Fibroblast of the aortic adventitia (primary cell): ENCODE measurements at regions not wholly inside any gene's neighbourhood (a gene's known extent, or its start where the extent isn't known, plus 50 kb on each side); places are given as distances from the start of the nearest gene placed in this dataset.
"Not testable (repeated sequence)": the region's sequence is repeated elsewhere in the genome, so short reads cannot be mapped to it uniquely, and the experiment has no call there.

ENCODE experiments used
- DNase-seq: peaks from one replicate; pipeline ENCODE4 v3.0.0-alpha.2; 2010; ENCODE audit warnings: low read depth
- H3K4me3 ChIP-seq: 2 replicates; pipeline ENCODE4 v1.5.1; 2011; ENCODE audit warnings: low read depth, mild to moderate bottlenecking, control low read depth, low read length, moderate library complexity
- TF ChIP-seq, protein P1 (sequence below): IDR thresholded peaks from 2 replicates; pipeline ENCODE4 v1.5.1; 2011; ENCODE audit warnings: mild to moderate bottlenecking, low read length, control low read depth, inconsistent platforms; ENCODE audit not compliant: insufficient read depth

DNA sequence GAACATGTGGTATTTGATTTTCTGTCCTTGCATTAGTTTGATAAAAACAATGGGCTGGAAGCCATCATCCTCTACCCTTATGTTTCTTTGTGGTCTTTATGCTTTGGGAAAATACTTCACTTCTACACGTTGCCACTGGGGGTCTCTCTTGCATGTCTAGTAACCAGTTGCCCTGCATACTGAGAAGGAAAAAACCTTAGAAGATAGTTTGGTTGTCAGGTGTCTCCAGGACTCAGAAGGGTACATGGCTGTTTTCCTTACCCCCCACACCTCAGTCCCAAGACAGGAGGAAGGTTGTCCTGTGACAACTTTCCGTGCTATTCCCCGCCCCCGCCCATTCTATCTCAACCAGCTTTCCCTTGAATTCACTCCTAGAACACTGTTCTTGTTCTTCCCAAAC lies 62.1 kb upstream of the LANCL3 start:
- H3K4me3 ChIP-seq, result no peak overlapping the region
- TF ChIP-seq, protein P1, sequence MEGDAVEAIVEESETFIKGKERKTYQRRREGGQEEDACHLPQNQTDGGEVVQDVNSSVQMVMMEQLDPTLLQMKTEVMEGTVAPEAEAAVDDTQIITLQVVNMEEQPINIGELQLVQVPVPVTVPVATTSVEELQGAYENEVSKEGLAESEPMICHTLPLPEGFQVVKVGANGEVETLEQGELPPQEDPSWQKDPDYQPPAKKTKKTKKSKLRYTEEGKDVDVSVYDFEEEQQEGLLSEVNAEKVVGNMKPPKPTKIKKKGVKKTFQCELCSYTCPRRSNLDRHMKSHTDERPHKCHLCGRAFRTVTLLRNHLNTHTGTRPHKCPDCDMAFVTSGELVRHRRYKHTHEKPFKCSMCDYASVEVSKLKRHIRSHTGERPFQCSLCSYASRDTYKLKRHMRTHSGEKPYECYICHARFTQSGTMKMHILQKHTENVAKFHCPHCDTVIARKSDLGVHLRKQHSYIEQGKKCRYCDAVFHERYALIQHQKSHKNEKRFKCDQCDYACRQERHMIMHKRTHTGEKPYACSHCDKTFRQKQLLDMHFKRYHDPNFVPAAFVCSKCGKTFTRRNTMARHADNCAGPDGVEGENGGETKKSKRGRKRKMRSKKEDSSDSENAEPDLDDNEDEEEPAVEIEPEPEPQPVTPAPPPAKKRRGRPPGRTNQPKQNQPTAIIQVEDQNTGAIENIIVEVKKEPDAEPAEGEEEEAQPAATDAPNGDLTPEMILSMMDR, result peak; percentile 28
- peak; percentile 6 for DNase-seq

DNA sequence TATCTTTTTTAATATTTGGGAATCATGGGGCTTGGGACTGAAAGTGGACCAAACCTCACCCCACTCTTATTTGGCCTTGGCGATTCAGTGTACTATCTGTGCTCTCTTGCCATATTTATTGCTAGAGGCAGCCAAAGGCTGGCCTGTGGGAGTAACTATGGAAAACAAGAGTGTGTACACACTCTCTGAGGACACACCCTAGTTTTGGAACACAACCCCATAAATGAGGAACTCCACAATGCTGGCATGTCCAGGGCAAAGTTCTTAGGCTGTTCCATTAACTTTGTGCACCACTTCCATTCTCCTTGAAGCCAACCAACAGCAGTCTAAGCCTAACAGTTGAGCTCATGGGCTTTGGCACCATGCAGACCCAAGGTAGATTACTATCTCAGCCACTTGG lies 54.9 kb upstream of the LANCL3 start:
- not testable (repeated sequence) for DNase-seq

GRCh38 chrX:37519261-37519660 lies 52.2 kb upstream of the LANCL3 start:
- H3K4me3 ChIP-seq, DNase-seq: not testable (repeated sequence)

More for the DNA sequence above, 54.9 kb upstream of the LANCL3 start:
- H3K4me3 ChIP-seq, result not testable (repeated sequence)

DNA sequence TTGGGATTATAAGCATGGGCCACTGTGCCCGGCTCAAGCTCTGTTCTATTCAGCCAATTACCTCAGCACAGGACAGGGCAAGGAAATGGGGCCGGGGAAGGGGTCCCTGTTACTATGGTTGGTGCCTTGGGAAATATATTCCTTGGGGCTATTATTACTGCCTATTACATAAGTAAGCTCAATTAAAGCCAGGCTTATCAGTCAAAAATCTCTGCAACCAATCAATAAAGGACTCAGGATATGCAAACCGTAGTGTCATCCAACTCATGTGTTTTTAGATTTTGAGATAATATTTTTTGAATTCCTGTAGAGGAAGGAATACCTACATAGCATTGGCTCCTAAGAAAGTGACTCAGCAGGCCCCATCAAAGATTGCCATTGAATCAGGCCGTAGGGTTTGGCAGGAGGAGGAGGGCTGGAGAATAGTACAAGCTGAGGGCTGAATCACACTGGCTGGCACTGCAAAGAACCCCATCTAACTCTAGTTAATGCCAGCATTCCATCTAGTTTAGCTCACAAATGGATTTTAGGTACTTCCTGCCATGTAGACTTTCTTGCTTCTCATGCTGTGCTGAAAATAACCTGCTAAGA lies 50.5 kb upstream of the LANCL3 start:
- DNase-seq, result peak; percentile 65
- not testable (repeated sequence) for H3K4me3 ChIP-seq
